NB4 (cell line): ENCODE measurements at regions not wholly inside any gene's neighbourhood (a gene's known extent, or its start where the extent isn't known, plus 50 kb on each side); places are given as distances from the start of the nearest gene placed in this dataset.
"Not testable (repeated sequence)": the region's sequence is repeated elsewhere in the genome, so short reads cannot be mapped to it uniquely, and the experiment has no call there.

Experiments
- DNase-seq: peaks from one replicate; pipeline ENCODE4 v3.0.0; 2010; ENCODE audit warnings: low read depth
- H3K4me3 ChIP-seq: one replicate; pipeline ENCODE4 v1.5.1; 2011; ENCODE audit warnings: mild to moderate bottlenecking, low read depth, low read length, moderate library complexity
- CTCF ChIP-seq: IDR thresholded peaks from one replicate; pipeline ENCODE4 v1.5.1; 2012; ENCODE audit warnings: low read depth, low read length
- MYC ChIP-seq: IDR thresholded peaks from 2 replicates; pipeline ENCODE4 v1.6.1; 2011; ENCODE audit warnings: low read depth, low read length
- POLR2A ChIP-seq: IDR thresholded peaks from 2 replicates; pipeline ENCODE4 v1.6.1; 2011; ENCODE audit warnings: mild to moderate bottlenecking; ENCODE audit not compliant: insufficient read length; ENCODE audit errors: extremely low read depth
- TF ChIP-seq, protein P1 (sequence below): IDR thresholded peaks from 2 replicates; pipeline ENCODE4 v1.6.1; 2011; ENCODE audit warnings: low read depth, low read length

DNA sequence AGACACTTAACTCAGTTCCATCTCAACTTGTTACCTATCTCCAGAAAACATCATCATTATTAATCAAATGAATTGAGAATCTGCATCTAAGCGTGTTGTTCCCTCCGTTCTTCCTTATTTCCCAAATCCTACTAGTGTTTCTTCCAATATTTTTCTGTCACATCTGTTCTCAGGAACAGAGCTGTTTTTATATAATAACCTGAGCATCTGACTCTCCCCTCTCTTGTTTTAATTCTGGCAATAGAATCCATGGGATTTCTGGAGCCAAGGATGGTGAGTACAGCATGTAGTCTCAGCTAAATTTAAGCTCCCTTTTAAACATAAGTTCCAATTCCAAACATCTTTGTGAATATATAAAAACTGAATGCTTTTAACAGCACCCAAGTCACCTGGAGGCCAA is 558.3 kb downstream of the DTWD2 start:
- DNase-seq = no peak
- no peak overlapping the region for H3K4me3 ChIP-seq
- TF ChIP-seq POLR2A = no peak
- TF ChIP-seq CTCF = no peak

GRCh38 chr5:118407958-118408357 is 580.4 kb downstream of the DTWD2 start:
- TF ChIP-seq POLR2A (no peak), MYC (no peak), CTCF (no peak)
- TF ChIP-seq, protein P1, sequence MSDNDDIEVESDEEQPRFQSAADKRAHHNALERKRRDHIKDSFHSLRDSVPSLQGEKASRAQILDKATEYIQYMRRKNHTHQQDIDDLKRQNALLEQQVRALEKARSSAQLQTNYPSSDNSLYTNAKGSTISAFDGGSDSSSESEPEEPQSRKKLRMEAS = no peak
- DNase-seq = no peak
- H3K4me3 ChIP-seq = no peak overlapping the region

- no peak for TF ChIP-seq CTCF
- no peak for DNase-seq
- no peak overlapping the region for H3K4me3 ChIP-seq
These were observed 582.7 kb downstream of the DTWD2 start for GRCh38 chr5:118405650-118406061.

GRCh38 chr5:118397236-118397635 is 591.1 kb downstream of the DTWD2 start:
- TF ChIP-seq, protein P1 = no peak
- TF ChIP-seq CTCF (no peak), MYC (no peak), POLR2A (no peak)
- DNase-seq = no peak

DNA sequence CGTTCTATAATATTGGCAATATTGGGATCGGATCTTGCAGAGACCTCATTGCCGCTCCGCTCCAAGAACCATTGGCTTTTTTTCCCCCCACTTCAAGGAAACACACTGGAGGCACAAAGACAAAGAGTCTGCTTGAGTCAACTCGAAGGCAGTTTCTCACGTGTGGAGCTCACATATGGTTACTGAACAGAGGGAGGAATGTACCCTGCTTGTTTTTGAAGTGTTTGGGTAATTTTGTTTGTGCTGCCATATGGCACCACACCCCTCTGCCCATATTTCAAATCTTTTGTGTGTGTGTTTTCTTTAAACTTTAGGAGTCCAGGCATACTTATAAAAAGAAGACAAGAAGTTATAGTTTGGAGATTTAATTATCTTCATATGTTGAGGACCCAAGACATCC is 595.9 kb downstream of the DTWD2 start:
- TF ChIP-seq CTCF = no peak
- TF ChIP-seq, protein P1 = no peak
- TF ChIP-seq POLR2A = no peak
- no peak for TF ChIP-seq MYC
- DNase-seq = no peak
- H3K4me3 ChIP-seq = no peak overlapping the region

More at GRCh38 chr5:118397236-118397635, 591.1 kb downstream of the DTWD2 start:
- H3K4me3 ChIP-seq = no peak overlapping the region

DNA sequence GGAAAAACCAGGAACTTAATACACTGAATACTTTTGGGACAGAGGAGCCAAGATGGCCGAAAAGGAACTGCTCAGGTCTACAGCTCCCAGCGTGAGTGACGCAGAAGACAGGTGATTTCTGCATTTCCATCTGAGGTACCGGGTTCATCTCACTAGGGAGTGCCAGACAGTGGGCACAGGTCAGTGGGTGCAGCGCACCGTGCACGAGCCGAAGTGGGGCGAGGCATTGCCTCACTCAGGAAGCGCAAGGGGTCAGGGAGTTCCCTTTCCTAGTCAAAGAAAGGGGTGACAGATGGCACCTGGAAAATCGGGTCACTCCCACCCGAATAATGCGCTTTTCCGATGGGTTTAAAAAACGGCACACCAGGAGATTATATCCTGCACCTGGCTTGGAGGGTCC is 605.4 kb downstream of the DTWD2 start:
- not testable (repeated sequence) for H3K4me3 ChIP-seq, DNase-seq

DNA sequence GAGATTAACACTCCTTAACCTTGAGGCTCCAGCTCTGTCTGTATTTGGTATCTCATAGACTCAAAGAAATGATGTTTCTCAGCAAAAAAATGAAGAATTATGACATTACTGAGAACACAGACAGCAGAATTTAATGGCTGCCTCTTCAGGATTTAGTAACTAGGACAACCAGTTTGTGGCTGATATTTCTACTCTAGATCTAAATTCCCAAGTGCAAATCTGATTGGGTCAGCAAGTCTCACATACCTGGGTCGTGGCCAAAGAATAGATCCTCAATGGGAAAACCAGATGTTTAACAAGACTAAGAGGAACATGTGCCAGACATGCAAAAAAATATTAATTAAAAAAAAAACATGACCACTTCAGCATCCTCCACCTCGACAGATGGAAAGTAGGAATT is 608.9 kb downstream of the DTWD2 start:
- DNase-seq = no peak
- no peak overlapping the region for H3K4me3 ChIP-seq
- TF ChIP-seq MYC (no peak), POLR2A (no peak), CTCF (no peak)
